PC-9 (cell line): ENCODE measurements at regions not wholly inside any gene's neighbourhood (a gene's known extent, or its start where the extent isn't known, plus 50 kb on each side); places are given as distances from the start of the nearest gene placed in this dataset.

Source experiments
- BruUV-seq: library from RNA; stranded (reverse); fragments of 400-500 nt; replicated peaks from 2 replicates; lab custom pipeline; 2021; lab: Mats Ljungman, UMichigan
- CTCF ChIA-PET: fragments of 300-600 bp; sonication (Branson Sonifier 250); formaldehyde crosslinking; loops from one replicate; lab custom pipeline; 2022; ENCODE audit warnings: antibody characterized with exemption; lab: Charles Lee
- POLR2A ChIA-PET: fragments of 300-600 bp; sonication (Branson Sonifier 250); formaldehyde crosslinking; loops from one replicate; lab custom pipeline; 2022; ENCODE audit warnings: antibody characterized with exemption; ENCODE audit not compliant: unreplicated experiment; lab: Charles Lee
- DNase-seq, 2 experiments: peaks; one replicate each; pipeline versions ENCODE4 v3.0.0 to v3.0.0-alpha.2; 2015 to 2022; ENCODE audit warnings: mixed read lengths in 1 of 2
- H2AFZ ChIP-seq: fragments of 200-600 bp; sonication (generic); 2 replicates; pipeline ENCODE4 v1.8.1; 2017; ENCODE audit warnings: antibody characterized with exemption
- H3F3A ChIP-seq: fragments of 200-600 bp; sonication (generic); 2 replicates; pipeline ENCODE4 v1.8.1; 2017; ENCODE audit warnings: antibody characterized with exemption, mild to moderate bottlenecking, low read depth; ENCODE audit not compliant: insufficient read depth
- H3K27ac ChIP-seq: fragments of 200-600 bp; sonication (generic); 2 replicates; pipeline ENCODE4 v1.6.1; 2016; ENCODE audit warnings: mixed run types
- H3K27me3 ChIP-seq: fragments of 200-600 bp; sonication (generic); 2 replicates; pipeline ENCODE4 v1.6.1; 2016; ENCODE audit warnings: low read depth, mixed run types; ENCODE audit not compliant: insufficient read depth
- H3K36me3 ChIP-seq: fragments of 200-600 bp; sonication (generic); 2 replicates; pipeline ENCODE4 v1.6.1; 2016; ENCODE audit warnings: low read depth, mixed run types
- H3K4me1 ChIP-seq: fragments of 200-600 bp; sonication (generic); replicated peaks from 2 replicates; pipeline ENCODE4 v1.6.1; 2016; ENCODE audit warnings: mixed run types; ENCODE audit not compliant: insufficient read depth
- H3K4me2 ChIP-seq: fragments of 200-600 bp; sonication (generic); 2 replicates; pipeline ENCODE4 v1.6.1; 2017; ENCODE audit warnings: mixed run types
- H3K4me3 ChIP-seq: fragments of 200-600 bp; sonication (generic); 2 replicates; pipeline ENCODE4 v1.6.1; 2016; ENCODE audit warnings: mixed run types
- H3K79me2 ChIP-seq: fragments of 200-600 bp; sonication (generic); 2 replicates; pipeline ENCODE4 v1.6.1; 2017; ENCODE audit warnings: low read depth, mixed run types
- H3K9me2 ChIP-seq: fragments of 200-600 bp; sonication (generic); 2 replicates; pipeline ENCODE4 v1.8.1; 2017; ENCODE audit warnings: mild to moderate bottlenecking; ENCODE audit not compliant: insufficient read depth
- H3K9me3 ChIP-seq: fragments of 200-600 bp; sonication (generic); 2 replicates; pipeline ENCODE4 v1.8.1; 2016; ENCODE audit warnings: low read depth; ENCODE audit not compliant: insufficient read depth
- H4K20me1 ChIP-seq: fragments of 200-600 bp; sonication (generic); 2 replicates; pipeline ENCODE4 v1.8.1; 2017; ENCODE audit not compliant: insufficient read depth
- EZH2 ChIP-seq: fragments of 200-600 bp; sonication (generic); IDR thresholded peaks from 2 replicates; pipeline ENCODE4 v1.8.0; 2017; ENCODE audit warnings: antibody characterized with exemption, low read depth
- intact Hi-C: fragments of 100-400 bp; cut with micrococcal nuclease; formaldehyde crosslinking; loops from one replicate; pipeline ENCODE4 v1.10.0; 2022; ENCODE audit not compliant: unreplicated experiment
- TF ChIP-seq, protein P1 (sequence below): fragments of 200-600 bp; sonication (generic); conservative IDR thresholded peaks from 2 replicates; pipeline ENCODE4 v1.6.1; 2017; ENCODE audit warnings: mixed run types, antibody characterized with exemption, mild to moderate bottlenecking, moderate library complexity

DNA sequence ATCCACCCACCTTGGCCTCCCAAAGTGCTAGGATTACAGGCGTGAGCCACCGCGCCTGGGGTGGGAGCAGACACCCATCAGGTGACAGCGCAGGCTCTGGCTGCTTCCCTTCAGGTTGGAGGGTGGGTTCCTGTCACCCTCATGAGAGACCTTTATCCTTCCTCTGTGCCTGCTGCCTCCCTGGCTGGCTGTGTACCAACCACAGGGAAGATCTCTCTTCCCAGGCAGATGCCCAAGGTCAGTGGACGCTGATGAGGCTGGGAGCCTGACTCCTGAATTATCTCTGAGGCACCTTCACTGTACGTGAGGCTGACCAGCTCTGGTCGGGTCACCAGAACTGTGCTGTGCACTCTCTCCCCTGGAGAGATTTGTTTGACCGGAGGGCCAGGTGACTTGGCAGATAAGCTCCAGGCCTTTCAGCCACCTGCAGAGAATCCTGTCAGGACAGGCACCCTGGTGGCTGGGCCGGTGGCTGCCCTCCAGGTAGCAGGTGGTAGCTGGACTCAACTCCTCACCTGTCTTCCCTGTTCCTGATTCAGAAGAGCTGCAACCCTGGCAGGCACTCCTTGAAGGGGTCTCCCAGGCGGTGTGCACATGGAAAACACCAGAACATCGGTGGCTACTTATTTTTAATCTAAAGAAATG lies 251.9 kb downstream of the GLRX3 start:
- TF ChIP-seq, protein P1, sequence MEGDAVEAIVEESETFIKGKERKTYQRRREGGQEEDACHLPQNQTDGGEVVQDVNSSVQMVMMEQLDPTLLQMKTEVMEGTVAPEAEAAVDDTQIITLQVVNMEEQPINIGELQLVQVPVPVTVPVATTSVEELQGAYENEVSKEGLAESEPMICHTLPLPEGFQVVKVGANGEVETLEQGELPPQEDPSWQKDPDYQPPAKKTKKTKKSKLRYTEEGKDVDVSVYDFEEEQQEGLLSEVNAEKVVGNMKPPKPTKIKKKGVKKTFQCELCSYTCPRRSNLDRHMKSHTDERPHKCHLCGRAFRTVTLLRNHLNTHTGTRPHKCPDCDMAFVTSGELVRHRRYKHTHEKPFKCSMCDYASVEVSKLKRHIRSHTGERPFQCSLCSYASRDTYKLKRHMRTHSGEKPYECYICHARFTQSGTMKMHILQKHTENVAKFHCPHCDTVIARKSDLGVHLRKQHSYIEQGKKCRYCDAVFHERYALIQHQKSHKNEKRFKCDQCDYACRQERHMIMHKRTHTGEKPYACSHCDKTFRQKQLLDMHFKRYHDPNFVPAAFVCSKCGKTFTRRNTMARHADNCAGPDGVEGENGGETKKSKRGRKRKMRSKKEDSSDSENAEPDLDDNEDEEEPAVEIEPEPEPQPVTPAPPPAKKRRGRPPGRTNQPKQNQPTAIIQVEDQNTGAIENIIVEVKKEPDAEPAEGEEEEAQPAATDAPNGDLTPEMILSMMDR, result no peak
- no peak for TF ChIP-seq EZH2
- Histone ChIP-seq H3F3A (no peaks in the 10 kb centered on the region), H3K9me3 (no peaks in the 10 kb centered on the region), H2AFZ (no peak overlapping the region), H3K36me3 (no peaks in the 10 kb centered on the region), H3K27me3 (no peaks in the 10 kb centered on the region), H3K27ac (no peak overlapping the region), H3K9me2 (no peaks in the 10 kb centered on the region), H3K4me2 (no peak overlapping the region), H3K79me2 (no peaks in the 10 kb centered on the region), H4K20me1 (no peaks in the 10 kb centered on the region), H3K4me1 (no peaks in the 10 kb centered on the region), H3K4me3 (no peak overlapping the region)
- CTCF ChIA-PET, result no interaction called here
- POLR2A ChIA-PET, result no interaction called here
- BruUV-seq, result no TSS peak
- no peak for DNase-seq
- intact Hi-C loops, result no loop called here

DNA sequence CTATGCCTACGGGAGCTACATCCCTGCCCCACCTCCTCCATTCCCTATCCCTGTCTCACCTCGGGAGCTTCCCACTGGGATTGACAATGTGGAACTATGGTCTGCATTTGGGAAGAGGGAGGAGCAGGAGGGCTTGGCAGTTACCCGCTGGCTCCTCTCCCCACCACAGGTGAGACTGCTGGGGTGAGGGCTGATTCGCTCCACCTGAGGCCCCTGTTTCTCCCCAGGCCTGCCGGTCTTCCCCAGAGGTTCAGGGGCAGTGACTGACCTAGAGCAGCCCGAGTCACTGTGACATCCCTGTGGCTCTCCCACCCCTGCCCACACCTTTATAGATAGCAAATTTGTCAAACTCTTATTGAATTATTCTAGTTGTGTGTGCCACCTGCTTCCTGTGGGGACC lies 252.6 kb downstream of the GLRX3 start:
- no TSS peak for BruUV-seq
- H3K27ac ChIP-seq, result no peak overlapping the region
- no peaks in the 10 kb centered on the region for H3K4me1 ChIP-seq
- H3K4me3 ChIP-seq, result no peak overlapping the region
- H3K79me2 ChIP-seq, result no peaks in the 10 kb centered on the region
- H3K4me2 ChIP-seq, result no peak overlapping the region
- no peaks in the 10 kb centered on the region for H3K9me2 ChIP-seq
- no peaks in the 10 kb centered on the region for H3K27me3 ChIP-seq
- H4K20me1 ChIP-seq, result no peaks in the 10 kb centered on the region
- H3F3A ChIP-seq, result no peaks in the 10 kb centered on the region
- H3K9me3 ChIP-seq, result no peaks in the 10 kb centered on the region
- no peaks in the 10 kb centered on the region for H3K36me3 ChIP-seq
- ChIA-PET CTCF (no interaction called here), POLR2A (no interaction called here)
- no peak for DNase-seq
- no peak overlapping the region for H2AFZ ChIP-seq
- intact Hi-C loops, result no loop called here
- no peak for TF ChIP-seq EZH2
- TF ChIP-seq, protein P1, result no peak

DNA sequence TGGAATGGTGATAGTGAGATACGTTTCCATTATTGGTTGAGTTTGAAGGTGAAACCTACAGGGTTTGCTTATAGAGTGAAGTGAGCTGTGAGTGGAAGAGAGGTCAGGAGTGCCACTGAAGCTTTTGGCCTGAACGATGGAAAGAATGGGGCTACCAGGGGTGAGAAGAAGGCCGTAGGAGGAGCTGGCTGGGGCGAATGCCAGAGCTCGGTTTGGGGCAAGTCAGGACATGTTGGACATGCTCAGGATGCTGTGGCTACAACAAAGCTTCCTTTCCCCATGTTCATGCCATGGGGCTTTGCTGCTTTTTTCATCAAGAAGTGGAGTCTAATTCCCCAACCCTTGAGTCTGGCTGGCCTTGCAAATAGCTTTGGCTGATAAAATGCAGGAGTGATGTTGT lies 253.7 kb downstream of the GLRX3 start:
- CTCF ChIA-PET, result no interaction called here
- Histone ChIP-seq H3K36me3 (no peaks in the 10 kb centered on the region), H3K9me2 (no peaks in the 10 kb centered on the region), H2AFZ (no peak overlapping the region), H3K27ac (no peak overlapping the region), H3K79me2 (no peaks in the 10 kb centered on the region), H3K9me3 (no peaks in the 10 kb centered on the region), H3K27me3 (no peaks in the 10 kb centered on the region), H3F3A (no peaks in the 10 kb centered on the region), H3K4me2 (no peak overlapping the region), H4K20me1 (no peaks in the 10 kb centered on the region), H3K4me1 (no peaks in the 10 kb centered on the region), H3K4me3 (no peak overlapping the region)
- no peak for DNase-seq
- intact Hi-C loops, result no loop called here
- POLR2A ChIA-PET, result no interaction called here
- BruUV-seq, result no TSS peak
- no peak for TF ChIP-seq EZH2
- TF ChIP-seq, protein P1, result no peak
